Stimulated activated CD4-positive, alpha-beta T cell treated with anti-CD3 and anti-CD28 coated beads, Interleukin-1b, Interleukin-23, amount 100 ng/mL, for 48 hours (primary cell): ENCODE measurements at regions not wholly inside any gene's neighbourhood (a gene's known extent, or its start where the extent isn't known, plus 50 kb on each side); places are given as distances from the start of the nearest gene placed in this dataset.

Experiments used
- DNase-seq: peaks from one replicate; pipeline ENCODE4 v3.0.0-alpha.2; 2020

DNA sequence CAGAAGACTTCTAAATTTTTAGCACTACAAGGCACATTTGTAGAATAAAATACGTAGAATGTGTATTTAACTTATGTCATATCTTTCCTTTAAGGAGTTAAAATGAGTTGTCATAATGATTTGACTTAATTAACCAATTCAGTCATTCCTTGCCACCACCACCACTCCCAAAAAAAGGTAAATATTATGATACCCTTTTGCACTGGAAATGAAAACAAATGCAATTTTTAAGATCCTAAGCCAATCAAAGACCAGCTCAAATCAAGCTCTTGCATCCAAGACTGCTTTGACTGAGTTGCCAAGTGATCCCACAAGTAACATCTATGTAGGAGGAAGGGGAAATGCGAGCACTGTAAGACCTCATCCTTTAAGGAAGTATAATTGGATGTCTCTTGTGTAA, 426.6 kb upstream of the ATP11B start:
- DNase-seq = no peak

DNA sequence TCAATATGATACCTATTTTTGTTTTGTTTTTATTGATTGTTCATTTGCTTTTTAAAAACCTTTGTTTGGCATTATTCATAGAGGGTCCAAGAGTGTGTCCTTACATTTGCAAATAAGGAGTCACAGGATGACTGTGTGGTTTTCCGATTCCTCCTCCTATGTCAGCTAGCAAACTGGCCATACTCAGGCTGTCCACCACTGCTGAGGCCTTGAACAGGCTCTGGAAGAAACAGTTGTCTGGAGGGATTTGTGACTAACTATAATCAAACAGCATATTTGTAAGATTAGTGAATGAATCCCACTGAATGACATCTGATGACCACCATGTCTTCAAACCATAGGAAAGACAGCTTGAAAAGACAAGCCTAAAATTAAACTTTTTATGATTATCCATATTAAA, 423.4 kb upstream of the ATP11B start:
- DNase-seq = no peak

DNA sequence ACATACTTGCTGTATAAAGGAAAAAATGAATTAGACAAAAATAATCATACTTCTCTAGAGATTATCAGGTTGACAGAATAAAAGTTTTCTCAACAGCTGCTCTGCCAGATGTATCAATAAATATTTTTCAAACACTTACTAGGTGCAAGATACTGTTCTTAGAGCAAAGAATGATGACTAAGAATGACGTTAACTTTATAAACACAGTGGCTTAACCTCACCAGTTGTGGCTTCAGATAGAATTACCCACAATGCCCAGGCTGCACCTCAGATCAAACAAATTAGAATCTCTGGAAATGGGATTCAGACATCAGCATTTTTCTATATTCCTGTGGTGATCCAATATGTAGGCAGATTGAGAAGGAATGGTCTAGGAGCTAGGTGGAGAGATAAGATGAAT, 422.4 kb upstream of the ATP11B start:
- no peak for DNase-seq

DNA sequence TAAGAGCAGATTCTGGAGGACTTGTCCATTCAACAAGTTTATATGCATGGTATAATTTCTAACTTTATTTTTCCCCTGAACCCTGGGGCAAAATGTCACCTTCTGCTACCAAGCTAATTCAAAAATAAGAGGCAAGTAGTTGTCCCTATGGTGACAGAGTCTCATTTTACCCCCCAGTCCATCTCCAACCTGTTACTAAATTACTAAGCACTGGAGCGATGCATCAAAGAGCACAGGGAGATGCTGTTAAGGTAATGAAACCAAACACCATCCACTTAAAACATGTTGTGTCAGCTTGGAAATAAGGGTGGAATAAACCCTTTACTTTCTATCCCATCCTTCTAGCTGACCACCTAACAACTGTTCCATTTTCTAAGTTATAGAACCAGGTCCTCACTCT, 417.4 kb upstream of the ATP11B start:
- no peak for DNase-seq

DNA sequence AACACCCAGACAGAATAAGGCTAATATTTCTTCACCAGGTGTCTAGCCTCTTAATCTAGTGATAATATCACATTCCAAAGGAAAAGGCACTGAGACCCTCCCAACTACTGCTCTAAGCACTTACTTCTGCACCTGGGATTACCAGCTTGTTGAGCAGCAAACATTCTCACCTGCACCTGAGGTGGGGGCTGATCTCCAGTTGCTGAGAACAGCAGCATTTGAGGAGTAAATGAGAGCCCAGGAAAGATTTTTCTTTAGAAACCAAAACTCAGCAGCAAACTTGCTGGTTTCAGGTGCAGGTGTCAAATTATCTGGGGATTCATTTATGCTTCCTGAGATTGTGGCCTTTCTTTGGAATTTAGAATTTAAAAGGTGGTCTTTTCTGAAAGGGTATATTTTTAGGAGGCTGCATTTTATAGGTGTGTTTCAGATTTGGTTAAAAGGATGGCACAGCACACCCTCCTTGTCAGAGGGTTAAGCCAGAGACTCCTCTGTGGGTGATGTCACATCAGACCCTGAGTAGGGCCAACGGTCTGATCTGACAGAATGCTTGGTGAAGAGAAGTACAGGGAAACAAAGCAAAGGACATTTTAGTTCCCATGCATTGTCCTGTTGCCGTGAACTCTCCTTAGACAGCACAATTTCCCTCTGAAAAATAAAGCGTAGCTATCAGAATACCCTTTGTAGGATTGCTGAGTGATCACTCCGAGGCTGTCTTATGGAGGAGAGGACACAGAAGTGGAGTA, 411.0 kb upstream of the ATP11B start:
- DNase-seq = no peak

DNA sequence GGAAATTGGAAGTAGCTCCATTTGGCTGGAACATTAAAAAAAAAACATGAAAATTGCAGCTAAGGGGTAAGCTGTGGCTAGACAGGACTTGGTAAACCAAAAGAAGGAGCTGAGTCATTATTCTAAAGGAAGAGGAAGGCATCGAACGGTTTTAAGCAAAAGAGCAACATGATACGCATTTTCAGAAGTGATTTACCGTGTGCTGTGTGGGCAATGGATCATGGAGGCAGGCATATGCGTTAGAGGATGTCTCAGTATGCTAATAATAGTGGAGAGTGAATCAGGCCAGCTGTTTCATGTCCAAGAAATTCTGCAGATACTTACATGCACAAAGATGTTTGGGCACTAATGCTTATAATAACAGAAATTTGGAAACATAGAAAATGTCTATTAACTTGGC, 409.1 kb upstream of the ATP11B start:
- DNase-seq = no peak

DNA sequence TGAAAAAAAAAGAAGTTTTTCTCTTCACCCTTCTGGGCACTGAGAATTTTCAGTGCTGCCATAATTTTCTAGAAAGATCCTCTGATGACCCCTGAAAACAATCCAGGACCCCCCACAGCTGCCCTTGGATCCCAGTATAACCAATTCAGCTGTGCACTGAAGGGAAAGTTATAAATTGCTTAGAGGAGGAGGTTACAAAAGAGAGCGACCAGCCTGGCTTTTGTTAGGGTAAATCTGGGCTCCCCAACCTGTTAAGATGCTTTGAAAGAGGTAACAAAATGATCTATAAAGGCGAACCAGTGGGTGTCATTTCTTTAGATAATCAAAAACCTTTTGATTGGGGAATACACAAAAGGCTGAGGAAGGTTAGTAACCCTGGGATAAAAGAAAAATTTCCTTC, 407.9 kb upstream of the ATP11B start:
- no peak for DNase-seq

DNA sequence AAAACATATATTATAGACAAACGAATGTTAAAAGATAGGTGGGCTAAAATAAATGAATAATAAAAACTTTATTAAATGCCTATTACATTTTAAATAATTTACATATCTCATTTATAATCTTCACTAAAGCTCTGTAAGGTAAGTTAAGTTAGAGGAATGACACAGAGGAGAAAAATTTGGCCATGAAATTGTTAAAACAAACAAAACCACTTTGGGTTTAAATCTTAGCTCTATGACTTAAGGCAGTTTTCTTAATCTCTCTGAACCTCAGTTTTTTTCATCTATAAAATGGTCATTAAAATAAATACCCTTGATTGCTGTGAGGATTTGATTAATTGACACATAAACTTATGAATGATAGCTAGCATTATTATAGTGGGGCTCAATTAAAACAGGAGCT, 404.8 kb upstream of the ATP11B start:
- DNase-seq = no peak

DNA sequence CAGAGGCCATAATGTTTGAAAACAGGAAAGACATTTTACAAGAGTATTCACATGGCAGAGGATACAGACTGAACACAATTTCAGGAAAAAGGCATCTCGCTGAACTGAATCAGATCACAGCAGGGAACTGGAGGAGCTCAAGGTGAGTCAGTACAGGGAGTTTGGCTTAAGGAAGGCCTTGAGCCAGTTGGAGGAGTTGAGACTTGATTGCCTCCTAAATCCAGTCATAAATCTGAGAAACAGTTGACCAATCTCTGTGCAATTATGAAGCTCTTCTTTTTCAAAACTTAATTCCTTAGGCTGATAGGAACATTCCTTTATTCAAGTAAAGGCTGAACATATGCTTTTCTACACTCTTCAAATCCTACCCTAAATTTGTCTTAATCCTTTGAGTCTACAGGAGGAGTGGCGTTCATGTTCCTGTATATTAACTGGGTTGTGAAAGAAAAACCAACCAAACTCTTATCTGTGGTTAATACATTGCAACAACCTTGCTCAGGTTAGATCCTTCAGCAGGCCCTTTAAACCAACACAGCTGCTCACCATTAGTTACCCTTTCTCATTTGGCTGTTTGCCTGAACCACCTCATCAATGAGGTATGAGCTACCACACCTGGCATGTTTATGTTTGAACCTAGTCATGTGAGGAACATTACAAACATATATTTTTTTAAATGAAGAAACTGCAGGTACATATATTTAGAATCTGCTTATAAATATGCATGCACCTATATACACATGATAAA, 404.1 kb upstream of the ATP11B start:
- DNase-seq = no peak

DNA sequence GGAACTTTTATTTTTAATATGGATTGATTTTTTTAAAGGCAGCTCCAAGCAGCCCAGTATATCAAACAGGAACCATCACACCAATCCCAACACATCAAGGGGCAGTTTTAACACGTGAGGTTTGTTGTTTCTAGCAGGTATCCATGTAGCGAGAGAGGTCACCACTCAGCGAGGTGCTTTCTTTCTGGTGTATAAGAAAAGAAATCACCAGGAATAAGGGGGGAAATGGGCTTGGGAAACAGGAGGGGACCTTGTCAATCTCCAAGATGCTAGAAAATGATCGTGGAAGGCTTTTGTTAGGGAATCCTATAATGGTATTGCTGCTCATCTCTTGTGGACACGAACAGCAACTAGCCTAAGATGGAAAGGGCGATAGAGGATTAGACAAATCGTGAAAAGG, 402.9 kb upstream of the ATP11B start:
- no peak for DNase-seq

DNA sequence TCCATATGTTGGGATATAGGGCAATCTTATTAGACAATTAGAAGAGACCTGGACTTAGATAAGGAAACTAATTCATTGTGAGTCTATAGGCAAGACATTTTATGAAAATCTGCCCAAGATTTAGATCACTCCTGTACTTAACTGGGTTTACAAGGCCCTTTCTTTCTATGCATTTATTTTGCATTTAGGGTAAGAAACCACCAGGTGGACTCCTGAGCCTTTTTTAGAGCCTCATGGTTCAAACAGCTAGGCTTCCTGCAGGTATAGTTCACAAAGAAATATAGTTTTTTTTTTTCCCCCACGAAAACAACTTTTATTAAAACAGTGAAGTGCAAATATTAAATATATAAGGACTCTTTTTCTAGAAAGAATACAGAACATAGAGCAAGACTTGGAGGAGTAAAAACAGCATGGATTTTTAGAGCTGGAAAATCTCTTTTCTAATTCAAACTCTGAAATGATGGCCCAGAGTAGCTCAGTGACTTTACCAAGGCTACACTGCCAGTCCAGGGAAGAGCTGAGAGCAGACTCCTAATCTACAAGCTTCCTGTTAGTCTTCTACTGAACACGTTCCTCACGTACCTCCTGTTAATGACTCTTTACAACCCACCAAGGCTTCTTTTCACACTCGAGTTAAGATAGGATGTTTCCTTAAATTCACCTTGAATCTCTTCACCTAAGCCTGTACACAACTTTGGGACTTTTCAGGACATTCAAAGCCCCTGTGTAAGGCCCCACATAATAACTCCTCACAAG, 400.9 kb upstream of the ATP11B start:
- no peak for DNase-seq

DNA sequence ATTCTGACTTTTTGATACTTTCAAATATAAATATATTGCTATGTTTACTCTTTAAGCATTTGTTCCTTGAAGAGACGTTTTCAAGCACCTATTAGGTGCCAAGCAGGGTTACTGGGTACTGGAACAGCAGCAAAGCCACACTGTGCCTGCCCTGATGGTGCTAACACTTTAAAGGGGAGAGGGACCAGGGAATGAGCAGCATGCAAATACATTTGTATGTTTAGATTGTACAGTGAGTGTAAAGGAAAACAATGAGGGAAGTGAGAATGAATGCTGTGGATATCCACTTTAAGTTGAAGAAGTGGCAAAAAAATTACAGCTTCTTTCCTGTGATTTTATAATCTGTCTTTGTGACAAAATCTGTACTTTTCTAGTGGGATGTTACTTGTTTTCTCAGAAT, 400.2 kb upstream of the ATP11B start:
- DNase-seq = no peak

DNA sequence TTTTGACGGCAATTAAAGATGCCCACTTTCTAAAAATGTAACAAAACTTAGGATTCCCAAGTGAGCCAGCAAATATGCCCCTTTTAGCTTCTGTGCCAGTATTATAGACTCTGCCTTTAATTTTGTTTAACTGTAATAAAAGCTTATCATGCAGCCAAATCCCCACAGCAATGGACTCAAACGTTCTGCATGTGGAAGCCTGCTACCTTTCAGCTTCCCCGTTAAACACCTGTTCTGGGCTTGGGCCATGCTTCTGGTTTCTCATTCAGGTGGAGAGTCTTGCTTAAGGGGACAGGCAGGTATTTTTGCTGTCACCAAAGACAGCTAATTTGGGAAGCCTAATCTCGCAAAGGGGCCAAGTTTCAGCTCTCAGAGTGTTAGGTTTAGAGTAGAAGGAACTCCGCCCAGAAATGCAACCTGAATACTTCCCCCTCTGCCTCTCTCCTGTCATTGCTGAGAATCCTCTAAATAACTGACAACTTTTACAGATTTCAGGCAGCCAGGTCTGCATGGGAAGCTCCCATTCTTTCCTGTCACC, 399.4 kb upstream of the ATP11B start:
- DNase-seq = no peak

DNA sequence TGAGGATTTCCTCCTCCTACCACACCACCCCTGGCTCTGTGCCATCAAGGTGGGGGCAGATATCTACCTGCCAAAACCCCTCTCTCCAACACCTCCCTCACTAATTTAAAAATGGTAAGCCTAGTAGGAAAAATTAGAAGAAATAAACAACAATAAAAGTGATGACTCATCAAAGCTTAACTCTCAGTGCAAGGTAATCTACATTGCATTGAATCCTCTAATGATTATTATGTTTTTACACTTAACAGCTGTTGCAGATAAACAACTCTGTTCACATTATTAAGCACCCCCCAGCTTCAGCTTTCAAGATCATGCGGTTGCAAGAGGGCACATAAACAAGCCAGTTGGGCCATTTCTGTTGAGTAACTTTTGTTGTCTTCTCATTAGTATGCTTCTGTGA, 396.1 kb upstream of the ATP11B start:
- no peak for DNase-seq

DNA sequence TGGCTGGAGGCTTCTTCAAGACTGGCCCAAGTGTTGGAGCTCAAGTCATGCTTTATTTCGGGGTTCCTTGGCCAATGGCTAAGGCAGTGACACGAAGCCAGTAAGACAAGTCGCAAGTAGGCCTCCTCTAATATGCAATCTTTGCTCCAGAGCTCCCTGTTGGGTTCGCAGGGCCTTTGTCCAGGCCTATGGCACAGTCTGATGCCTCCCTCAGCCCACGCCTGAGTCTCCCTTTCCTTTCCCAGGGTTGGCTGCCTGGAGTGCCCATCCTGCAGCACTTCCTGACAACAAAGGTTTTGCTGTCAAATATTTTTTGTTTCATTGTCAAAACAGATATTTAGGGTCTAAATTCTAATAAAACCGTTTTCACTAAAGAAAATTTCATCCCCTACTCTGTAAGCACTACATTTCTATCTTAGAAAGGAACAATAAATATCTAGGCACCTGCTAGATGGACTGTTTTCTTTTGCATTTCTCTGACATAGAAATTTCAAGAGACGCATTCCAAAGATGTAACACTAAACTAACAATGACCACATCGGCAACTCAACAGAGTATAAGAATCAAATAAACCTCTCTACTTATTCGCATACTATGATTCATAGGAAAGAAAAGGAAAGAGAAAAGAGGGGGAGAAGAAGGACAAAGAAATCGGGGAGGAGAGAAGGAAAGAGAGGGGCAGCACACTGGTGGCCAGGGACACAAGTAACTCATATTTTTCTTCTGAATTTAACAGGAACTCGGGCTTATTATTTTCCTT, 393.1 kb upstream of the ATP11B start:
- no peak for DNase-seq

DNA sequence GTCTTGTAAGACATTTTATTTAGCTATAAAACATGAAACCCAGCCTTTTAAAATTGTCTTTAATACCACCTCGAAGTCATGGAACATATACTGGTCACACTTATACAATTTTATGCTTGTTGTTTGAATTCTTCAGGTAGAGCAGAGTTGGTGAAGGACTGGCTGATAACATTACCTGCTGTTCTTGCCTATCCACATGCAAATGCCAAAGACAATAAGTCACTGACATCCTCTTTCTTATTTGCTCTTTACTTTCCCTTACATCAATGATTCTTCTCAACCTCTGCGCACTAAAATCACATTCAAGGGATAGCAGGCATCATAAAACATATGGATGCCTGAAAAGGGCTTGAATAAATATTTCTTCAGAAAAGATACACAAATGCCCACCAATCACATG, 392.5 kb upstream of the ATP11B start:
- no peak for DNase-seq

DNA sequence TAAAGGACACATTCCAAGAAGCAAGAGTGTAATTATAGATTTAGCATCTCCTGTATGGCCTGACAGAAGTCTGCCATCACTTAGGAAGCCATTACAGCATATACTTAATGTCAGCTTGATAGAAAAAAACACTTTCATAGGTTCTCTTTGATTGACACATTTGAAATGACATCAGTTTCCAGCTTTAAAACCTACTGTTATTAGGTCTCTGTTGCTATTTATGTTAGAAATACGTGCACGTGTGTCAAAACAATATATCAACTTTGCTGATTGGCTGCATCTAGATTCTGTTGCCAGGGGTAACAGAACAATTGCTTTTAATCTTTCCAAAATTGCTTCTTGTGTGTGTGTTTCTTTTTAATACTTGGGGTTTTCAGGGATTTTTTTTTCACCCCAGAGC, 389.3 kb upstream of the ATP11B start:
- DNase-seq = no peak

DNA sequence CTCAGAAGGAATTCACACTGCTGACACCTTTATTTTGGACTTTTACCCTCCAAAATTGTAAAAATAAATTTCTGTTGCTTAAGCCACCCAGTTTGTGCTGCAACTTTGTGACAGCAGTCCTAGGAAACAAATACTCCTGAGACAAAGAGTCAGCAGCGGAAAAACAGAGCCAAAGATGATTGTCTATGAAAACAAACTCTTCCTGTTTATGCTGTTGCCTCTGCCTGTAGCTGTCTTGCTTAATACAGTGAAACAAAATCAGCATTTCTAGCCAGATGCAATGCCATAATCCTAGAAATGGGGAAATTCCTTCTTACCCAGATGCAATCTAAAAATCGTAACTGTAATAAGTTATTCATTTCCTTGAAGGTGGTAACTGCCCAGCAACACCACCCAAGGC, 387.5 kb upstream of the ATP11B start:
- DNase-seq = no peak

DNA sequence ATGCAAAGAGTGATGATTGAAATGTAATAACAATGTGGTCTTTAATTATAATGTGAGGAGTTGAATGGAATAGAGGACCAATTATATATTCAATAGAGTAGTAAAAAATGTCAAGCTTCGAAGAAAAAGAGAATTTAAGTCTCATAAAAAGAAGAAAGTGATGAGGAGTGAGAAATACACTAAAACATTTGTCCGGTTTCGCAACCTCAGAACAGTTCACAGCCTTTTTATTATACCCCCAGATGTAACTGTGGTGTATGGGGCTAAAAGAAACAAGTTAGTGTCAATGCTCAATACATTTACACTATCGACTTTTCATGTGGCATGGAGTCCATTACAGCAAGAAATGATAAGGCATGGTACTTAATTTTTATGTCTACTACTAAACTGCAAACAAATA, 386.5 kb upstream of the ATP11B start:
- DNase-seq = no peak

DNA sequence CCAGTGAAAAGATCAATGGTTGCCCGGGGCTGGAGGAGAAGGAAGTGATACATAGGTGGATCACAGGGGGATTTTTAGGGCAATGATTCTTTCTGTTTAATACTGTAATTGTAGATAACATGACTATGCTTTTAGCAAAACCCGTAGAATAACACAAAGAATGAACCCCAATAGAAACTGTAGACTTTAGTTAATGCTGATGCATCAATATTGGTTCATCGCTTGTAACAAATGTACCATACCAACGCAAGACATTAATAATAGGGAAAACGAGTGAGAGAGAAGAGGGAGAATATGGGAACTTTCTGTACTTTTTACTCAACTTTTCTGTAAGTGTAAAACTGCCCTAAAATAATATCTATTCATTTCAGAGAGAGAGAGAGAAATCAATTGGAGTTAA, 383.3 kb upstream of the ATP11B start:
- DNase-seq = no peak

DNA sequence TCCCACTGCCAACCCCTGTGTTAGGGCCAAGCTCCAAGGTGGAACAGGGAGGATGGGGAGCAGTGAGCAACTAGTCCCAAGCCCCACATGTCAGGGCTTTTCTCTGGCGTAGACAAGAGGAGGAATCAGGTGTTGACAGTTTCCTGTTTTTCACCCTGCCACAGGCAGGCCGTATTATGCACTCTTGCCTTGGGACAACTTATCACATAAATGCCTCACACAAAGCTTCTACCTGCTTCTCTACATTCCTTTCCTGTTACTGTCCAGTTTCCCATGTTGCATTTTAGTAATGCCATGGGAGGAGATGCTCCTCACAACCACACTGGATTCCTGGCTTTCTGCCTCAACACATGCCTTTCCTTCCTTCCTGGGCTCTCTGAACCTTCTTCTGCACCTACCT, 381.2 kb upstream of the ATP11B start:
- DNase-seq = no peak

DNA sequence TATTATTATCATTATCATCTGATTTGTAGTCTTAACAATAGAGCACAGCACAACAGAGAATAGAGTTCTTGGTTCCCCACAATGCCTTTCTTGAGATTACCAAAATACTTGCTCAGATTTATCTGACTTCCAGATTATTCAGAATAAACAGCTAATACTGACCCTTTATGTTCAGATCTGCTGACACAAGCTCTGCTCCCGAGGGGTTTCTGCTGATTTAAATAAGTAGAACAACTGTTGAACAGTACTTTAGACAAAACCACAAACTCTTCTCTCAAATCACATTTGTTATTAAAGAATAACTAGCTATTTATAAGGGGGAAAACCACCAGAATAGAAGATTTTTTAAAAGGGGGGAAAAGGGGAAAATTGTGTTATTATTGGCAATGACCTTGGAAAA, 380.2 kb upstream of the ATP11B start:
- no peak for DNase-seq

DNA sequence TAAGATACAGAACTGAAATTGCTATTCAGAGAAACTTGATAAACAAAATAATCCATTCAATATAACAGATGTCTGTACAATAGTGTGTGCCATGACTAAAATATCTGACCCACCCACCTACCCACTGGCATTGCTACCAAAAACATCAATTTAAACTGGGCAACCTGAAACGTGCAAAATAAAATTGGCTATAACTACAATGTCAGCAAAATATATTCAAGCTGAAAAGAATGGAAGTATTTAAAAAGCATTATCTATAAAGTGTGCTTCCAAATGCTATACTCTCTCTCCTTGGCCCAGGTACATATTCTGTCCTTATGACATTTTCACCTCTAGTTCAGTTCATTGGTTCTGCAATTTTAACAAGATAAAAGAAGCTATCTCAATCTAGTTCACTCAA, 379.6 kb upstream of the ATP11B start:
- DNase-seq = no peak
